ENCODE measurements at regions not wholly inside any gene's neighbourhood (a gene's known extent, or its start where the extent isn't known, plus 50 kb on each side); places are given as distances from the start of the nearest gene placed in this dataset.

DNA sequence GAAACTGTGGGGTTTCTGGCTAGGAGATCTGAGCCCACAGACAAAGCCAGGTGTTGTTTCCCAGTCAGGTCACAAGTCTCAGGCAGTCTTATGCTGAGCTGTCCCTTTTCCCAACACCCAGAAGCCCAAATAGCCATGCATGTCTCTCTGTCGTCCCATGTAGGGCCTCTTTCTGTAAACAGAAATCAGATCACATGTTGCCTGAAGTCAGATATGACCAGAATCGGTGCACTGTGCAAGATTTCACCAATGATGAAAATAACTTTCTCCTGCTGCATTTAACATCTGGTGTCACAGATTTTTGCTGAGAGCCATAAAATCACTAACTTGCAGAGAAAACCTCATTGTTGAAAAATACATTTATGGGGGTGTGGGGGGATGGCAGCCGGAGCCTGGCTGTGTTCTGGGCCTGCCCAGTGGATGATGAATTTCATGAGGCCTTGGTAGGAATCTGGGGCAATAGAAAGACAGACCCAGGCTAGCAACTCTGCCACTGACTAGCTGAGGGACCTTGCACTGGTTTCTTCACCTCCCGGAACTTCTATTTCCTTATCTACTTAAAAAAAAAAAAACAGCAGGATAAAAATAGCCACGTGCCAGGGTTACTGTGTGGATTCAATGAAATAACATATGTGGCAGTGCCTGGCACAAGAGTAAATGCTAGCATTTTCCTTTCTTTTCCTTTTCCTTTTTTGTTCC lies 158.8 kb upstream of the NFIA start:
- no peak for DNase-seq (ENCODE audit: extremely low spot score, unreplicated experiment)
- Mint-ChIP-seq H3K4me1 (ENCODE audit: unreplicated experiment) (peaks cover 47% of the 10 kb centered on the region), H3K36me3 (no peaks in the 10 kb centered on the region), H3K27ac (no peak overlapping the region), H3K9me3 (no peaks in the 10 kb centered on the region), H3K4me3 (no peak overlapping the region), H3K27me3 (no peaks in the 10 kb centered on the region)
- TF ChIP-seq, protein P1, sequence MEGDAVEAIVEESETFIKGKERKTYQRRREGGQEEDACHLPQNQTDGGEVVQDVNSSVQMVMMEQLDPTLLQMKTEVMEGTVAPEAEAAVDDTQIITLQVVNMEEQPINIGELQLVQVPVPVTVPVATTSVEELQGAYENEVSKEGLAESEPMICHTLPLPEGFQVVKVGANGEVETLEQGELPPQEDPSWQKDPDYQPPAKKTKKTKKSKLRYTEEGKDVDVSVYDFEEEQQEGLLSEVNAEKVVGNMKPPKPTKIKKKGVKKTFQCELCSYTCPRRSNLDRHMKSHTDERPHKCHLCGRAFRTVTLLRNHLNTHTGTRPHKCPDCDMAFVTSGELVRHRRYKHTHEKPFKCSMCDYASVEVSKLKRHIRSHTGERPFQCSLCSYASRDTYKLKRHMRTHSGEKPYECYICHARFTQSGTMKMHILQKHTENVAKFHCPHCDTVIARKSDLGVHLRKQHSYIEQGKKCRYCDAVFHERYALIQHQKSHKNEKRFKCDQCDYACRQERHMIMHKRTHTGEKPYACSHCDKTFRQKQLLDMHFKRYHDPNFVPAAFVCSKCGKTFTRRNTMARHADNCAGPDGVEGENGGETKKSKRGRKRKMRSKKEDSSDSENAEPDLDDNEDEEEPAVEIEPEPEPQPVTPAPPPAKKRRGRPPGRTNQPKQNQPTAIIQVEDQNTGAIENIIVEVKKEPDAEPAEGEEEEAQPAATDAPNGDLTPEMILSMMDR (conservative IDR thresholded peaks at IDR 0.05) = no peak

DNA sequence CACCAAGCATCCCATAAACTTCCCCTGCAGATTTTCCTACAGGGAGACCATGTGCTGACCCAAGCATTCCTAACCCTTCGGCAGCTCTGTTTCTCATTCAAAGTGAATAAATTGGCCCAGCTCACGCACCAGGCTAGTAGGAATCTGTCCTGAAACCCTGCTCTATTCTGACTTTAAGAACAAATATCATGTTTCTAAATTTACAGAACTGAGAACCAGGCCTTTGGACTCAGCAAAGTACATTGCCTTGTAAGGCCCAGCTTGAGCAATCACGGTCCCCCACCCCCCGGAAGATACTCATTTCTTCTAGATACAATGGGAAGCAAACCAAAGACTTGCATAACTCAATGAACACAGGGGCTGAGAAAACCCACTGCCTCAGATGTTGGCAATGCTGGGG lies 160.1 kb upstream of the NFIA start:
- TF ChIP-seq, protein P1 (conservative IDR thresholded peaks at IDR 0.05) = no peak
- no peaks in the 10 kb centered on the region for H3K9me3 Mint-ChIP-seq
- H3K4me3 Mint-ChIP-seq = no peak overlapping the region
- peaks cover 59% of the 10 kb centered on the region for H3K4me1 Mint-ChIP-seq (ENCODE audit: unreplicated experiment)
- H3K27ac Mint-ChIP-seq = no peak overlapping the region
- no peaks in the 10 kb centered on the region for H3K27me3 Mint-ChIP-seq
- DNase-seq (ENCODE audit: extremely low spot score, unreplicated experiment) = no peak
- H3K36me3 Mint-ChIP-seq = no peaks in the 10 kb centered on the region

DNA sequence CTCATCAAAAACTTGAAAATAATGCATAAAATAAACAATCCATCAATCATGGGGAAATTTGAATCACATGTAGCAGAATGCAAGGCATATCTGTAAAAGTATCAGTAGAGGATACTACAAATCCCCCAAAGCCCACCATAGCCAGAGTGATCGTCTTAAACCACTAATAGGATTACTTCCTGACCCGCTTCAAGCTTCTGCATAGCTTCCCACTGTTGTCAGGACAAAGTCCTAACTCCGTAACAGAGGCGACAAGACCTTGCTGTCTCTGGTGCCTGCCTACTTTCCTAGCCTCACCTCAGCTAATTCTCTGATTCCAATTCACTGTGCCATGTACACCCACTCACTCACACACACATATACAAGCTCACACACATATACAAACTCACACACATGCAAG lies 161.2 kb upstream of the NFIA start:
- TF ChIP-seq, protein P1 (conservative IDR thresholded peaks at IDR 0.05) = no peak
- no peak for DNase-seq (ENCODE audit: extremely low spot score, unreplicated experiment)
- peaks cover 70% of the 10 kb centered on the region for H3K4me1 Mint-ChIP-seq (ENCODE audit: unreplicated experiment)
- peaks cover 5% of the 10 kb centered on the region for H3K27me3 Mint-ChIP-seq
- no peak overlapping the region for H3K27ac Mint-ChIP-seq
- peaks cover 3% of the 10 kb centered on the region for H3K36me3 Mint-ChIP-seq
- H3K9me3 Mint-ChIP-seq = peaks cover 6% of the 10 kb centered on the region
- H3K4me3 Mint-ChIP-seq = no peak overlapping the region

DNA sequence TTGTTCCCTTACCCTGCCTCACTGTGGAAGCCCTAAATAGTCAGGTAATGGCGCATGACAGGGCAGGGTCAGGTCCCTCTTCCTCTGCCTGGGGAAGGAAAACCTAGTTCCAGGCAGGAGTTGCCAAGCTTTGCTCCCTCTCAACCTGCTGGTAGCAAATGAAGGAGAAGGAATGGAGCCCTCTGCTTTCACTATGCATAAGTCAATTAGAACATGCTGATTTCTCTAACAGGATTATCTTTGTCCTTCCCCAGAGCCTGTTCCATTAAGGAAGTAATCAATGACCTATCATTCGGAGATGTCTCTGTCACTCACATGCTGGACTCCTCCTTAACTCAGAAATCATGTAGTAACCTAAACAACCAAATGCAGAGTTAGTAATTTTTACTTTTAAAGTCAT lies 161.8 kb upstream of the NFIA start:
- H3K9me3 Mint-ChIP-seq = peaks cover 6% of the 10 kb centered on the region
- TF ChIP-seq, protein P1 (conservative IDR thresholded peaks at IDR 0.05) = no peak
- no peak overlapping the region for H3K4me3 Mint-ChIP-seq
- peaks cover 5% of the 10 kb centered on the region for H3K27me3 Mint-ChIP-seq
- no peak for DNase-seq (ENCODE audit: extremely low spot score, unreplicated experiment)
- no peak overlapping the region for H3K27ac Mint-ChIP-seq
- peaks cover 67% of the 10 kb centered on the region for H3K4me1 Mint-ChIP-seq (ENCODE audit: unreplicated experiment)
- peaks cover 3% of the 10 kb centered on the region for H3K36me3 Mint-ChIP-seq

DNA sequence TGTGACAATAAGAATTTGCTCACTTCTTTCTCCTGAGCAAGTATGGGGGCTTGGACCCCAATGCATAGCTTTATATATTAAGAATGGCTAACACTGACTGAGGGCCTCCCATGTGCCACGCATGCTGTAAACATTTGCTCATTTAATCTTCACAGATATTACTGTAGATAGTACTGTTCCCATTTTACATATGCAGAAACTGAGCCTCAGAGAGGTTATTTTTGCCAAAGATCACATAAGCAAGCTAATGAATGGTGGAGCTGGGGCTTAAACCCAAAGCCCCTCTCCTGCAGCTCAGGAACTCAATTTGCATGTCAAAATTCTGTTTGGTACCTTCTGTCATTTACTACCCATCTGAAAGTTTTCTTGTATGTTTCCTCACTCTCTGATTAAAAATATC lies 163.5 kb upstream of the NFIA start:
- DNase-seq (ENCODE audit: extremely low spot score, unreplicated experiment) = no peak
- Mint-ChIP-seq H3K4me1 (ENCODE audit: unreplicated experiment) (peaks cover 53% of the 10 kb centered on the region), H3K27ac (no peak overlapping the region), H3K9me3 (peaks cover 6% of the 10 kb centered on the region), H3K36me3 (peaks cover 3% of the 10 kb centered on the region), H3K27me3 (peaks cover 5% of the 10 kb centered on the region), H3K4me3 (no peak overlapping the region)
- TF ChIP-seq, protein P1 (conservative IDR thresholded peaks at IDR 0.05) = no peak
